ENCODE measurements at regions not wholly inside any gene's neighbourhood (a gene's known extent, or its start where the extent isn't known, plus 50 kb on each side); places are given as distances from the start of the nearest gene placed in this dataset.
"Not testable (repeated sequence)": the region's sequence is repeated elsewhere in the genome, so short reads cannot be mapped to it uniquely, and the experiment has no call there.

DNA sequence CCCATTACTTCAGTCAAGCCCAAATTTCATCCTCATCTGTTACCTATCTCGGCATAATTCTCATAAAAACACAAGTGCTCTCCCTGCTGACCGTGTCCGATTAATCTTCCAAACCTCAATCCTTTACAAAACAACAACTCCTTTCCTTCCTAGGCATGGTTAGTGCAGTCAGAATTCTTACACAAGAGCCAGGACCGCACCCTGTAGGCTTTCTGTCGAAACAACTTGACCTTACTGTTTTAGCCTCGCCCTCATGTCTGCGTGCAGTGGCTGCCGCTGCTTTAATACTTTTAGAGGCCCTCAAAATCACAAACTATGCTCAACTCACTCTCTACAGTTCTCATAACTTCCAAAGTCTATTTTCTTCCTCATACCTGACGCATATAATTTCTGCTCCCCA is 214.3 kb downstream of the RHOU start:
- TF ChIP-seq, protein P1, sequence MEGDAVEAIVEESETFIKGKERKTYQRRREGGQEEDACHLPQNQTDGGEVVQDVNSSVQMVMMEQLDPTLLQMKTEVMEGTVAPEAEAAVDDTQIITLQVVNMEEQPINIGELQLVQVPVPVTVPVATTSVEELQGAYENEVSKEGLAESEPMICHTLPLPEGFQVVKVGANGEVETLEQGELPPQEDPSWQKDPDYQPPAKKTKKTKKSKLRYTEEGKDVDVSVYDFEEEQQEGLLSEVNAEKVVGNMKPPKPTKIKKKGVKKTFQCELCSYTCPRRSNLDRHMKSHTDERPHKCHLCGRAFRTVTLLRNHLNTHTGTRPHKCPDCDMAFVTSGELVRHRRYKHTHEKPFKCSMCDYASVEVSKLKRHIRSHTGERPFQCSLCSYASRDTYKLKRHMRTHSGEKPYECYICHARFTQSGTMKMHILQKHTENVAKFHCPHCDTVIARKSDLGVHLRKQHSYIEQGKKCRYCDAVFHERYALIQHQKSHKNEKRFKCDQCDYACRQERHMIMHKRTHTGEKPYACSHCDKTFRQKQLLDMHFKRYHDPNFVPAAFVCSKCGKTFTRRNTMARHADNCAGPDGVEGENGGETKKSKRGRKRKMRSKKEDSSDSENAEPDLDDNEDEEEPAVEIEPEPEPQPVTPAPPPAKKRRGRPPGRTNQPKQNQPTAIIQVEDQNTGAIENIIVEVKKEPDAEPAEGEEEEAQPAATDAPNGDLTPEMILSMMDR (conservative IDR thresholded peaks at IDR 0.05) = not testable (repeated sequence)
- TF ChIP-seq EZH2 (IDR thresholded peaks at IDR 0.05; ENCODE audit: low read depth) = not testable (repeated sequence)

Data from PC-9 (cell line).